ENCODE measurements at regions not wholly inside any gene's neighbourhood (a gene's known extent, or its start where the extent isn't known, plus 50 kb on each side); places are given as distances from the start of the nearest gene placed in this dataset.

DNA sequence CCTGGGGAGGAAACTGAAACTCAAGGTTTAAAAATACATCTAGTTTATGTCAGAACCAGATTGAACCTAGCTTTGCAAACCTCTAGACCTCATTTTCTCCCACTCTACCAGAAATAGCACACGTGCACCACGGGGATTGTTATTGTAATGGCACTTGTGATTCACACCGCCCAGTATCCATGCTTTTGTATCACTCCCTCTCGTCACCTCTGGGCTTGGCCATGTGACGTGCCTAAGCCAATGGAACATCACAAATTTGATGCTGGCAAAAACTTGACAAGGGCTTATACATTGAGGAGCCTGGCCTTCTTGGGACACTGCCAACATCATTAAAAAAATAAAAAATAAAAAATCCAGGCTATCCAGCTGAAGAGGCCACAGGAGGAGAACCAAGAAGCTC lies 495.8 kb upstream of the POU3F3 start:
- H3K4me3 ChIP-seq = no peak overlapping the region
- ATAC-seq (ENCODE audit: insufficient read depth, low FRiP score) = no peak
- TF ChIP-seq, protein P1, sequence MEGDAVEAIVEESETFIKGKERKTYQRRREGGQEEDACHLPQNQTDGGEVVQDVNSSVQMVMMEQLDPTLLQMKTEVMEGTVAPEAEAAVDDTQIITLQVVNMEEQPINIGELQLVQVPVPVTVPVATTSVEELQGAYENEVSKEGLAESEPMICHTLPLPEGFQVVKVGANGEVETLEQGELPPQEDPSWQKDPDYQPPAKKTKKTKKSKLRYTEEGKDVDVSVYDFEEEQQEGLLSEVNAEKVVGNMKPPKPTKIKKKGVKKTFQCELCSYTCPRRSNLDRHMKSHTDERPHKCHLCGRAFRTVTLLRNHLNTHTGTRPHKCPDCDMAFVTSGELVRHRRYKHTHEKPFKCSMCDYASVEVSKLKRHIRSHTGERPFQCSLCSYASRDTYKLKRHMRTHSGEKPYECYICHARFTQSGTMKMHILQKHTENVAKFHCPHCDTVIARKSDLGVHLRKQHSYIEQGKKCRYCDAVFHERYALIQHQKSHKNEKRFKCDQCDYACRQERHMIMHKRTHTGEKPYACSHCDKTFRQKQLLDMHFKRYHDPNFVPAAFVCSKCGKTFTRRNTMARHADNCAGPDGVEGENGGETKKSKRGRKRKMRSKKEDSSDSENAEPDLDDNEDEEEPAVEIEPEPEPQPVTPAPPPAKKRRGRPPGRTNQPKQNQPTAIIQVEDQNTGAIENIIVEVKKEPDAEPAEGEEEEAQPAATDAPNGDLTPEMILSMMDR (IDR thresholded peaks at IDR 0.05; ENCODE audit: control extremely low read depth, extremely low read depth) = no peak
- DNase-seq = no peak
- H3K9ac ChIP-seq (ENCODE audit: insufficient read depth in 1 of 2, low read length in 2 of 2) = no peak overlapping the region
- 87 to 88% methylated on average over 5 of the region's 5 CpGs for WGBS, 2 donors
- H3K27me3 ChIP-seq (ENCODE audit: control insufficient read depth in 3 of 3, insufficient read depth in 3 of 3, low read length in 2 of 3) = no peaks in the 10 kb centered on the region
- no peaks in the 10 kb centered on the region for H3K4me1 ChIP-seq (ENCODE audit: control insufficient read depth in 5 of 5, insufficient read depth in 5 of 5, low read length in 5 of 5)
- H3K36me3 ChIP-seq (ENCODE audit: control insufficient read depth in 4 of 4, insufficient read depth in 4 of 4, low read length in 4 of 4) = no peaks in the 10 kb centered on the region
- H3K27ac ChIP-seq (ENCODE audit: low read depth in 1 of 2, low read length in 1 of 2) = no peak overlapping the region
- H3K9me3 ChIP-seq (ENCODE audit: control insufficient read depth in 4 of 4, insufficient read depth in 3 of 4, low read length in 3 of 4) = no peaks in the 10 kb centered on the region

DNA sequence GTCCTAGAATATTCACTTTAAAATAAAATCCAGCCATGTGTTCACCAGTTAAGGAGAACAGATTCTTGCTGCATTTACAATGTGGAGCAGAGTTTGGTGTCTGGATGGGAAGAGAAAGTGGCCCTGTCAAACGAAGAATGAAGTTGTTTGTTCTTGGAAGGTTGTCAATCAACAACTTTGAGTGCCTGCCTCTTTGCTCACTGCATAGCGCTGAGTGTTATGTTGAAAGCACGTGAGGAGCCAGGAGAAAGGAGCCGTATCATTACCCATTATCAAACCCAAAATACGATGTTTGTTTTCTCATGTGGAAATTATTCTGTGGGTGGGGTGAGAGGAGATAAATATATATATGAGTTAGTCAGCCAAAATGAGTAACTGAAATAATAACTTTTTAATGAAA lies 492.5 kb upstream of the POU3F3 start:
- WGBS, 2 donors = 64% methylated on average over 5 of the region's 5 CpGs
- ATAC-seq (ENCODE audit: insufficient read depth, low FRiP score) (no peak), DNase-seq (no peak)
- Histone ChIP-seq H3K27me3 (ENCODE audit: control insufficient read depth in 3 of 3, insufficient read depth in 3 of 3, low read length in 2 of 3) (no peaks in the 10 kb centered on the region), H3K9ac (ENCODE audit: insufficient read depth in 1 of 2, low read length in 2 of 2) (peak overlapping the region in 1 of 2 donors; percentile 13), H3K27ac (ENCODE audit: low read depth in 1 of 2, low read length in 1 of 2) (no peak overlapping the region), H3K4me3 (no peak overlapping the region), H3K9me3 (ENCODE audit: control insufficient read depth in 4 of 4, insufficient read depth in 3 of 4, low read length in 3 of 4) (no peaks in the 10 kb centered on the region), H3K4me1 (ENCODE audit: control insufficient read depth in 5 of 5, insufficient read depth in 5 of 5, low read length in 5 of 5) (no peaks in the 10 kb centered on the region), H3K36me3 (ENCODE audit: control insufficient read depth in 4 of 4, insufficient read depth in 4 of 4, low read length in 4 of 4) (no peaks in the 10 kb centered on the region)
- TF ChIP-seq, protein P1 (IDR thresholded peaks at IDR 0.05; ENCODE audit: control extremely low read depth, extremely low read depth) = no peak

DNA sequence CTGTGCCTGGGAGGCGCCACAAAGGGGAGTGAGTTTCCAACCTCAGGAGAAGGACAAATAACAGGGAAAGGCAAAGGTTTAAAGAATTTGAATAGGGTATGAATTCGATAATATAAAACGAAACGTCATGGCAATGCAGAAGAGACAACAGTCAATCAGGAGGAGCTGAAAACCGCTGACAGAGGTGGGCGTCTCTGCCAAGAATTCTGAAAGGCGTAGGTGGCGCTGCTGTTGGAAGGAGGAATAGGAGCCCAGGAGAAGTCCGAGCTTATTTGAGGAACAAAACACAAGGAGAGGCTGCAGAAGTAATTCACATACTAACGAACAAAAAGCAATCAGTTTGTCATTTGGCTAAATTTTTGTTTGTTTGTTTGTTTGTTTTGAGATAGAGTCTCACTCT lies 485.8 kb upstream of the POU3F3 start:
- H3K36me3 ChIP-seq (ENCODE audit: control insufficient read depth in 4 of 4, insufficient read depth in 4 of 4, low read length in 4 of 4) = no peaks in the 10 kb centered on the region
- peaks cover 0 to 8% (median 0%) of the 10 kb centered on the region in 5 donors for H3K4me1 ChIP-seq (ENCODE audit: control insufficient read depth in 5 of 5, insufficient read depth in 5 of 5, low read length in 5 of 5)
- TF ChIP-seq, protein P1 (IDR thresholded peaks at IDR 0.05; ENCODE audit: control extremely low read depth, extremely low read depth) = no peak
- DNase-seq (no peak), ATAC-seq (ENCODE audit: insufficient read depth, low FRiP score) (no peak)
- no peaks in the 10 kb centered on the region for H3K9me3 ChIP-seq (ENCODE audit: control insufficient read depth in 4 of 4, insufficient read depth in 3 of 4, low read length in 3 of 4)
- no peak overlapping the region for H3K4me3 ChIP-seq
- no peak overlapping the region for H3K9ac ChIP-seq (ENCODE audit: insufficient read depth in 1 of 2, low read length in 2 of 2)
- WGBS, 2 donors = 82 to 88% methylated on average over 10 of the region's 10 CpGs
- H3K27me3 ChIP-seq (ENCODE audit: control insufficient read depth in 3 of 3, insufficient read depth in 3 of 3, low read length in 2 of 3) = no peaks in the 10 kb centered on the region
- no peak overlapping the region for H3K27ac ChIP-seq (ENCODE audit: low read depth in 1 of 2, low read length in 1 of 2)

DNA sequence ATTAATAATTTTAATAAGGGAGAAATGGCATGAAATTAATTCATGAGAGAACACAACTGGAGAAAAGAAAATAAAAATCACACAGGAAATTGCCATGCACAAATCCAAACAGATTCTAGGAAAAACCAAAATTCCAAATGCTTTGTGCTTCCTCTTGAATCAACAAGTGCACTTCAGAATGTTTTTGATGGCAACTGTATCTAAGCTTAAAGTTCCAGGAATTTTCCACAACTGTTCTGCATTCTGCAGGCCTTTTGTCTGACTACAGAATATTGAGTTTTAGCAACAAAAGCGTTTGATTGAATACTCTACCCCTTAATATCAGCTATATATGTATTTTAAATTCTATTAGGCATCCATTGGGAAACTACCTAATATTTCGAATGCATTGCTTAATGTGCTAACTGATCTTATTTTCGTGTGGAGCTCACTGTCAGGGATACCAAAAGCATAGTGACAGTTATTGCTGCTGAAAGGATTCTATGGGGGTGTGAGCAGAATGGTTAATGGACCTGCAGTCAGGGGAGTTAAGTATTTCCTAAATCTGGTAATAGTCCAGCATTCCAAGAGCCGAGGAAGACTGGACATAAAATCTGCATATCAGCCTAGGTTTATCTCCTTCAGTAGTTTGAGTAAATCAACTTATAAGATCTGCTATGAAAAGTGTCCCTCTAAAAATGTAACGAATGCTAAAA lies 482.7 kb upstream of the POU3F3 start:
- Histone ChIP-seq H3K27me3 (ENCODE audit: control insufficient read depth in 3 of 3, insufficient read depth in 3 of 3, low read length in 2 of 3) (no peaks in the 10 kb centered on the region), H3K36me3 (ENCODE audit: control insufficient read depth in 4 of 4, insufficient read depth in 4 of 4, low read length in 4 of 4) (no peaks in the 10 kb centered on the region), H3K4me1 (ENCODE audit: control insufficient read depth in 5 of 5, insufficient read depth in 5 of 5, low read length in 5 of 5) (peaks cover 0 to 8% (median 0%) of the 10 kb centered on the region in 5 donors), H3K9ac (ENCODE audit: insufficient read depth in 1 of 2, low read length in 2 of 2) (no peak overlapping the region), H3K9me3 (ENCODE audit: control insufficient read depth in 4 of 4, insufficient read depth in 3 of 4, low read length in 3 of 4) (no peaks in the 10 kb centered on the region), H3K27ac (ENCODE audit: low read depth in 1 of 2, low read length in 1 of 2) (no peak overlapping the region), H3K4me3 (no peak overlapping the region)
- TF ChIP-seq, protein P1 (IDR thresholded peaks at IDR 0.05; ENCODE audit: control extremely low read depth, extremely low read depth) = no peak
- DNase-seq (peak in 1 of 3 donors; percentile 12), ATAC-seq (ENCODE audit: insufficient read depth, low FRiP score) (no peak)
- WGBS, 2 donors = 48 to 68% methylated on average over 5 of the region's 5 CpGs
